ENCODE measurements at regions not wholly inside any gene's neighbourhood (a gene's known extent, or its start where the extent isn't known, plus 50 kb on each side); places are given as distances from the start of the nearest gene placed in this dataset.

DNA sequence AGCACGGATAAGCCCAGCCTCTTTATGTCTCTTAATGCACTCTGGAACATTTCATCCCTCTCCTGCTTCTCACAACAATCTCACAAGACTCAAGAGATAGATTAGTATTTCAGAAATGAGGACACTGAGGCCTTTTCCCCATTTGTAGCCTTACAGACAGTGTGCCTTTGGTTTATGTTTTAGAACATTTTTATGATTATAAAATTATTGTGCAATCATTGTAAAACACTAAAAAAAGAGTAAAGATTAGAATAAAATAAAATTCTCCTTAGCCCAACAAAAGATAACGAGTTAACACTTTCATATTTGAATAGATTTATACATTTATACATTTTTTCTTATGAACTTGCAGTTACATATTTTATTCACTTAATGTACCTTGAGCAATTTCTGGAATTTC lies 748.7 kb downstream of the TRIML1 start:
- Histone ChIP-seq H3K4me3 (no peak overlapping the region), H3K4me2 (no peak overlapping the region), H3K4me1 (no peaks in the 10 kb centered on the region), H3K9me3 (no peaks in the 10 kb centered on the region), H3K27ac (no peak overlapping the region)
- no peak for TF ChIP-seq BHLHE40 (IDR thresholded peaks at IDR 0.05; ENCODE audit: low read depth, low read length)
- TF ChIP-seq FOXS1 (CRISPR knock-in tag; IDR thresholded peaks at IDR 0.05), result no peak
- TF ChIP-seq HEYL (CRISPR knock-in tag; IDR thresholded peaks at IDR 0.05), result no peak
- no peak for TF ChIP-seq KDM5A (IDR thresholded peaks at IDR 0.05)
- no peak for TF ChIP-seq RAD21 (conservative IDR thresholded peaks at IDR 0.05 in 1 of 2, IDR thresholded peaks at IDR 0.05 in 1 of 2)
- TF ChIP-seq, protein P1, sequence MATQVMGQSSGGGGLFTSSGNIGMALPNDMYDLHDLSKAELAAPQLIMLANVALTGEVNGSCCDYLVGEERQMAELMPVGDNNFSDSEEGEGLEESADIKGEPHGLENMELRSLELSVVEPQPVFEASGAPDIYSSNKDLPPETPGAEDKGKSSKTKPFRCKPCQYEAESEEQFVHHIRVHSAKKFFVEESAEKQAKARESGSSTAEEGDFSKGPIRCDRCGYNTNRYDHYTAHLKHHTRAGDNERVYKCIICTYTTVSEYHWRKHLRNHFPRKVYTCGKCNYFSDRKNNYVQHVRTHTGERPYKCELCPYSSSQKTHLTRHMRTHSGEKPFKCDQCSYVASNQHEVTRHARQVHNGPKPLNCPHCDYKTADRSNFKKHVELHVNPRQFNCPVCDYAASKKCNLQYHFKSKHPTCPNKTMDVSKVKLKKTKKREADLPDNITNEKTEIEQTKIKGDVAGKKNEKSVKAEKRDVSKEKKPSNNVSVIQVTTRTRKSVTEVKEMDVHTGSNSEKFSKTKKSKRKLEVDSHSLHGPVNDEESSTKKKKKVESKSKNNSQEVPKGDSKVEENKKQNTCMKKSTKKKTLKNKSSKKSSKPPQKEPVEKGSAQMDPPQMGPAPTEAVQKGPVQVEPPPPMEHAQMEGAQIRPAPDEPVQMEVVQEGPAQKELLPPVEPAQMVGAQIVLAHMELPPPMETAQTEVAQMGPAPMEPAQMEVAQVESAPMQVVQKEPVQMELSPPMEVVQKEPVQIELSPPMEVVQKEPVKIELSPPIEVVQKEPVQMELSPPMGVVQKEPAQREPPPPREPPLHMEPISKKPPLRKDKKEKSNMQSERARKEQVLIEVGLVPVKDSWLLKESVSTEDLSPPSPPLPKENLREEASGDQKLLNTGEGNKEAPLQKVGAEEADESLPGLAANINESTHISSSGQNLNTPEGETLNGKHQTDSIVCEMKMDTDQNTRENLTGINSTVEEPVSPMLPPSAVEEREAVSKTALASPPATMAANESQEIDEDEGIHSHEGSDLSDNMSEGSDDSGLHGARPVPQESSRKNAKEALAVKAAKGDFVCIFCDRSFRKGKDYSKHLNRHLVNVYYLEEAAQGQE (IDR thresholded peaks at IDR 0.05), result no peak
- TF ChIP-seq, protein P2, sequence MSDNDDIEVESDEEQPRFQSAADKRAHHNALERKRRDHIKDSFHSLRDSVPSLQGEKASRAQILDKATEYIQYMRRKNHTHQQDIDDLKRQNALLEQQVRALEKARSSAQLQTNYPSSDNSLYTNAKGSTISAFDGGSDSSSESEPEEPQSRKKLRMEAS (IDR thresholded peaks at IDR 0.05), result no peak
- no peak for TF ChIP-seq ZSCAN20 (CRISPR knock-in tag; IDR thresholded peaks at IDR 0.05)
- TF ChIP-seq ZNF302 (CRISPR knock-in tag; IDR thresholded peaks at IDR 0.05), result no peak
- TF ChIP-seq, protein P3, sequence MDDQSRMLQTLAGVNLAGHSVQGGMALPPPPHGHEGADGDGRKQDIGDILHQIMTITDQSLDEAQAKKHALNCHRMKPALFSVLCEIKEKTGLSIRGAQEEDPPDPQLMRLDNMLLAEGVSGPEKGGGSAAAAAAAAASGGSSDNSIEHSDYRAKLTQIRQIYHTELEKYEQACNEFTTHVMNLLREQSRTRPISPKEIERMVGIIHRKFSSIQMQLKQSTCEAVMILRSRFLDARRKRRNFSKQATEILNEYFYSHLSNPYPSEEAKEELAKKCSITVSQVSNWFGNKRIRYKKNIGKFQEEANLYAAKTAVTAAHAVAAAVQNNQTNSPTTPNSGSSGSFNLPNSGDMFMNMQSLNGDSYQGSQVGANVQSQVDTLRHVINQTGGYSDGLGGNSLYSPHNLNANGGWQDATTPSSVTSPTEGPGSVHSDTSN (IDR thresholded peaks at IDR 0.05), result no peak
- TF ChIP-seq RNF2 (IDR thresholded peaks at IDR 0.05; ENCODE audit: borderline replicate concordance, low read depth), result no peak
- TF ChIP-seq EHF (CRISPR knock-in tag; IDR thresholded peaks at IDR 0.05), result no peak
- no peak for TF ChIP-seq FOSL2 (IDR thresholded peaks at IDR 0.05)
- no peak for TF ChIP-seq FOSL2 (CRISPR knock-in tag; IDR thresholded peaks at IDR 0.05)
- no peak for TF ChIP-seq CHD2 (IDR thresholded peaks at IDR 0.05; ENCODE audit: low read length, partially characterized antibody)
- no peak for TF ChIP-seq EP300 (IDR thresholded peaks at IDR 0.05)
- TF ChIP-seq CBX8 (IDR thresholded peaks at IDR 0.05), result no peak
- TF ChIP-seq CEBPB (IDR thresholded peaks at IDR 0.05), result no peak
- no peak for TF ChIP-seq NFE2L2 (conservative IDR thresholded peaks at IDR 0.05; ENCODE audit: low read length)
- no peak for TF ChIP-seq SREBF2 (IDR thresholded peaks at IDR 0.05)
- TF ChIP-seq CBX2 (IDR thresholded peaks at IDR 0.05; ENCODE audit: borderline replicate concordance, low read depth), result no peak
- no peak for ATAC-seq
- WGBS (ENCODE audit: missing lambda C conversion rate), result 68% methylated on average over 2 of the region's 2 CpGs
- no peak for DNase-seq (ENCODE audit: low read depth in 1 of 2, low spot score in 1 of 2)
- ChIA-PET POLR2A (no interaction called here), CTCF (no interaction called here)
- no peak for FAIRE-seq

DNA sequence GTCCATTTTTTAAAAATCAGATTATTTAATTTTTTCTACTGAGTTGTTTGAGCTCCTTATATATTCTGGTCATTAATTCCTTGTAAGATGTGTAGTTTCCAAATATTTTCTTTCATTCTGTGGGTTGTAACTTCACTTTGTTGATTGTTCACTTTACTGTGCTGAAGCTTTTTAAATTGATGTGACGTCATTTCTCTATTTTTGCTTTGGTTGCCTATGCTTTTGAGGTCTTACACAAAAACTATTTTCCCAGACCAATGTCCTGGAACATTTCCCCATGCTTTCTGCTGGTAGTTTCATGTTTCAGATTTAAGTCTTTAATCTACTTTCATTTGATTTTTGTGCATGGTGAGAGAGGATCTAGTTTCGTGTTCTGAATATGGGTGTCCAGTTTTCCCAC lies 753.6 kb downstream of the TRIML1 start:
- Histone ChIP-seq H3K4me2 (no peak overlapping the region), H3K27ac (no peak overlapping the region), H3K4me3 (no peak overlapping the region), H3K9me3 (no peaks in the 10 kb centered on the region), H3K4me1 (no peaks in the 10 kb centered on the region)
- ChIA-PET CTCF (no interaction called here), POLR2A (no interaction called here)
- 70% methylated on average over 2 of the region's 2 CpGs for WGBS (ENCODE audit: missing lambda C conversion rate)
- no peak for TF ChIP-seq HEYL (CRISPR knock-in tag; IDR thresholded peaks at IDR 0.05)
- TF ChIP-seq, protein P4, sequence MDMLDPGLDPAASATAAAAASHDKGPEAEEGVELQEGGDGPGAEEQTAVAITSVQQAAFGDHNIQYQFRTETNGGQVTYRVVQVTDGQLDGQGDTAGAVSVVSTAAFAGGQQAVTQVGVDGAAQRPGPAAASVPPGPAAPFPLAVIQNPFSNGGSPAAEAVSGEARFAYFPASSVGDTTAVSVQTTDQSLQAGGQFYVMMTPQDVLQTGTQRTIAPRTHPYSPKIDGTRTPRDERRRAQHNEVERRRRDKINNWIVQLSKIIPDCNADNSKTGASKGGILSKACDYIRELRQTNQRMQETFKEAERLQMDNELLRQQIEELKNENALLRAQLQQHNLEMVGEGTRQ (IDR thresholded peaks at IDR 0.05), result no peak
- no peak for FAIRE-seq
- no peak for ATAC-seq
- DNase-seq (ENCODE audit: low read depth in 1 of 2, low spot score in 1 of 2), result no peak

Measured in A549 (cell line).